ENCODE measurements at regions not wholly inside any gene's neighbourhood (a gene's known extent, or its start where the extent isn't known, plus 50 kb on each side); places are given as distances from the start of the nearest gene placed in this dataset.
A peak's percentile ranks its signal among the peaks of the same experiment; 100 is the strongest.

DNA sequence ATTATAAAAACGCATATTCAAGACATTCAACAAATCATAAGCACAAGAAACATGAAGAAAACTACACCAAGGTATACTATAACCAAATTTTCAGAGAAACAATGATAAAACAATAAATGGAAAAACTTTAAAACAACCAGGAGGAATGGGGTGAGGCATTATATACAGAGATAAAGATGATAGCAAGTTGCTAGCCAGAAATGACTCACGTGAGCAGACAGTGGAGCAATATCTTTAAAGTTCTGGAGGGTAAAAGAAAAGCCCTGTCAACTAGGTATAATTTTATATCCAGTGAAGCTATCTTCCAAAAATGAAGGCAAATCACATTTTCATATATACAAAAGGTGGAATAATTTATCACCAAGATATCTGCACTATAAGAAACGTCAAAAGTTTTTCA is 97.8 kb upstream of the PCED1B start:
- TF ChIP-seq, protein P1, sequence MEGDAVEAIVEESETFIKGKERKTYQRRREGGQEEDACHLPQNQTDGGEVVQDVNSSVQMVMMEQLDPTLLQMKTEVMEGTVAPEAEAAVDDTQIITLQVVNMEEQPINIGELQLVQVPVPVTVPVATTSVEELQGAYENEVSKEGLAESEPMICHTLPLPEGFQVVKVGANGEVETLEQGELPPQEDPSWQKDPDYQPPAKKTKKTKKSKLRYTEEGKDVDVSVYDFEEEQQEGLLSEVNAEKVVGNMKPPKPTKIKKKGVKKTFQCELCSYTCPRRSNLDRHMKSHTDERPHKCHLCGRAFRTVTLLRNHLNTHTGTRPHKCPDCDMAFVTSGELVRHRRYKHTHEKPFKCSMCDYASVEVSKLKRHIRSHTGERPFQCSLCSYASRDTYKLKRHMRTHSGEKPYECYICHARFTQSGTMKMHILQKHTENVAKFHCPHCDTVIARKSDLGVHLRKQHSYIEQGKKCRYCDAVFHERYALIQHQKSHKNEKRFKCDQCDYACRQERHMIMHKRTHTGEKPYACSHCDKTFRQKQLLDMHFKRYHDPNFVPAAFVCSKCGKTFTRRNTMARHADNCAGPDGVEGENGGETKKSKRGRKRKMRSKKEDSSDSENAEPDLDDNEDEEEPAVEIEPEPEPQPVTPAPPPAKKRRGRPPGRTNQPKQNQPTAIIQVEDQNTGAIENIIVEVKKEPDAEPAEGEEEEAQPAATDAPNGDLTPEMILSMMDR (IDR thresholded peaks at IDR 0.05): no peak

DNA sequence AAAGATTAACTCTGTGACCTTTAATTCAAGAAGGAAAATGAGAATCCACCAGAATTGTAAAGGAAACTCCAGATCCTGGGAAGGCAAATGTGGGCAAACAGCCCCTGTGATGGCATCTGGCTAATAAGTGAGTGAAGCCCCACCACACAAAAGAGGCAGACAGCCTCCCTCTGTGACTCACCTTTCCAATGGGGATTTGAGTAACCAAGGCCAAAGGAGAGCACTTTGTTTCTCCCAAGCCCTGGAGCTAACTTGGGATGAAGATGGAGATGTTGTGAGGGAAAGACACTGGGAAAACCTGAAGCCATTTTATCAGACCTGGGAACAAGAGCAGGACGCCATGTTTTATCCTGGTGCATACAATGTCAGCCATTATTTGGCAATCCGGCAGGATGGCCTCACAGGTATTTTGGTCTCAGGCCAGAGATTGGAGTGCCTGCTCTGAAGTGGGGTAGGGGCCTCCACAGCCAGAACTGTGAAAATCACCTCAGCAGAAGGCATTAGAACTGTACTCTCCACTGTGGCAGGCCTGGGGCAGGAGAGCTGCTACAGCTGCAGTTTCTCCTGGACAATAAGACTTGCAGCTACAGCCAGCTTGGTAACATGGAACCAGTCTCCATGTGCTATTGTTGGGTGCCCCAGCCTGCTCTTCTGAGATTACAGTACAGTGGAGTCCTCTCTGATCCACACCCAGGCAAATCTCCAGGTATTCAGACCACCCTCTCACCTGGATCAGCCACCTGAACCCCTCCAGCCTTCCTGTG is 96.6 kb upstream of the PCED1B start:
- TF ChIP-seq, protein P1 (IDR thresholded peaks at IDR 0.05): no peak

DNA sequence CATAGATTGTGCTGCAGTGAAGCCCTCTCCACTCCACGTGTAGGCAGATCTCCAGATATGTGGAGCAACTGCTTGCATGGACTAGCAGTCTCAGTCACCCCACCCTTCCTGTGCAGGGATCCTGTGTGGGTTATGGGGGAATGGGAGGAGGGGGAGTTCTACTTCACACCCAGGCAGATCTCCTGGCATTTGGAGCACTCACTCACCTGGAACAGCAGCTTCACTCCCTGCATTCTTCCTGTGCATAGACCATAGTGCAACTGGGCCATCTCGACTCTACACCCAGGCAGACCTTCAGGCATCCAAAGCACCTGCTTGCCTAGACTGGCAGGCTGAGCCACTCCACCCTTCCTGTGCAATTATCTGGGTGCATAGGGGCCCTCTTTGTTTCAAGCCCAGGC is 96.0 kb upstream of the PCED1B start:
- TF ChIP-seq, protein P1 (IDR thresholded peaks at IDR 0.05): no peak

DNA sequence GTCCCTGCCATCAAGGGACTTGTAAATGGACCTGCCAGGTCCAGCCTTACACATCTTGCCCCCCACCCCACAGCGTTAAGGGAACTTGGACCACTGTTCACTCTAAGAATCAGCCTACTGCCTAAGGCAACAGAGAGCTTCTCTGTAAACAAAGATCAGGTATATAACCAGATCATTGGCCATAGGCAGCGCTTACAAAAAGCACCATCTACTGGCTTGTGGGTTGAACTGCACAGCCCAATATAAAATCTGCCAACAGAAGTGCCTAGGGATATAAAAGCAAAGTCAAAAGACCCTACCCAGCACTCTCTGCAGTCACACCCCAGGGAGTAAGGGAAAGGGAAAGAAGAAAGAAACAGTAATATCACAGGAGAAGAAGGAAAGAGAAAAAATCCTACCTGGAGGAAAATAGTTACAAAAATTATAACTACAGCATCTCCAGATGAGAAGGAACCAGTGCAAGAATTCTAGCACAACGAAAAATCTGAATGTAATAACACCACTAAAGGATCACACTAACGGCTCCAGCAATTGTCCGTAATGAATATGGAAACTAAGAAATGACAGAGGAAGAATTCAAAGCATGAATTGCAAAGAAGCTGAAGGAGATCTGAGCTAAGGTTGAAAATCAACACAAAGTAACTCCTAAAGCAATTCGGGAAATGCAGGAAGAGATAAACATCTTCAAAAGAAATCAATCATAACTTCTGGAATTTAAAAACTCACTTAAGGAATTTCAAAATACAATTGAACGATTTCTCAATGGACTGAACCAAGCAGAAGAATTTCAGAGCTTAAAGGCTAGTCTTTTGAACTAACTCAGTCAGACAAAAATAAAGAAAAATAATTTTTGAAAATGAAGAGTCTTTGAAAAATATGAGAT is 95.2 kb upstream of the PCED1B start:
- TF ChIP-seq, protein P1 (IDR thresholded peaks at IDR 0.05): peak; percentile 95

DNA sequence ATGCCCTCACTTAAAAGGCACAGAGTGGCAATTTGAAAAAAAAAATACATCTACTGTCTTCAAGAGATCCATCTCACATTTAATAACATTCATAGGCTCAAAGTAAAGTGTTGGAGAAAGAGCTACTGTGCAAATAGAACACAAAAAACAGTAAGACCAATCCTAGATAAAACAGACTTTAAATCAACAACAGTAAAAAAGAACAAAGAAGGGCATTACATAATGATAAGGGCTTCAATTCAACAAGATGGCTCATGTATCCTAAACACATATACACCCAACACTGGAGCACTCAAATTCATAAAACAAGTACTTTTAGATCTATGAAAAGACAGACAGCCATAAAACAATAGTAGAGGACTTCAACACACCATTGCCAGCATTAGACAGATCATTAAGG is 93.6 kb upstream of the PCED1B start:
- TF ChIP-seq, protein P1 (IDR thresholded peaks at IDR 0.05): no peak

DNA sequence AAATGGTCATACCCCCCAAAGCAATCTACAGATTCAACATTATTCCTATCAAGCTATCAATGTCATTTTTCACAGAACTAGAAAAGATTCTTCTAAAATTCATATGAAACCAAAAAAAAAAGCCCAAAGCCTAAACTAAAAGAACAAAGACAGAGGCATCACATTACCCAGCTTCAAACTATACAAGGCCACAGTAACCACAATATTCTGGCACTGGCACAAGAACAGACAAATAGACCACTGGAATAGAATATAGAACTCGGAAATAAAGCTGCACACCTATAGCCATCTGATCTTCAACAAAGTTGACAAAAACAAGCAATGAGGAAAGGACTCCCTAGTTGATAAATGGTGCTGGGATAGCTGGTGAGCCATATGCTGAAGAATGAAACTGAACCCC is 89.2 kb upstream of the PCED1B start:
- TF ChIP-seq, protein P1 (IDR thresholded peaks at IDR 0.05): no peak

DNA sequence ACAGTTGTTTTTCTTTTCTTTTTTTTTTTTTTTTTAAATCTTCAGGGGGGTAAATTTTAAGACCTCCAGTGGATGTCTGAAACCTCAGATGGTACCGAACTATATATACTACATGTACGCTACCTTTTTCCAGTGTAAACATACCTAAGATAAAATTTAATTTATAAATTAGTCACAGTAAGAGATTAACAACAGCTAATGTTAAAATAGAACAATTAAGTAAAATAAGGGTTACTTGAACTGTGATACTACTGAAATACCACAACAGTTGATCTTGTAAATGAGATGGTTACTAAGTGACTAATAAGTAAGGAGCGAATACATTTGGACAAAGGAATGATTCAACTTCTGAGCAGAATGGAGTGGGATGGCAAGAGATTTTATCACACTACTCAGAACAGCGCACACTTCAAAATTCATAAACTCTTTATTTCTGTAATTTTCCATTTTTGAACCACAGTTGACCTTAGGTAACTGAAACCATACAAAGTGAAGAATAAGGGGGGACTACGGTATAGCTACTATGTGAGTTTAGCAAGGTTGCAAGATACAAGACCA is 80.5 kb upstream of the PCED1B start:
- TF ChIP-seq, protein P1 (IDR thresholded peaks at IDR 0.05): no peak
